ENCODE measurements at regions not wholly inside any gene's neighbourhood (a gene's known extent, or its start where the extent isn't known, plus 50 kb on each side); places are given as distances from the start of the nearest gene placed in this dataset.

- DNase-seq, result no peak
Measured at GRCh38 chr5:57576317-57576716, 93.7 kb upstream of the ACTBL2 start.

GRCh38 chr5:57575839-57576238, 93.2 kb upstream of the ACTBL2 start:
- no peak for DNase-seq

GRCh38 chr5:57572461-57572860, 89.8 kb upstream of the ACTBL2 start:
- no peak for DNase-seq

DNA sequence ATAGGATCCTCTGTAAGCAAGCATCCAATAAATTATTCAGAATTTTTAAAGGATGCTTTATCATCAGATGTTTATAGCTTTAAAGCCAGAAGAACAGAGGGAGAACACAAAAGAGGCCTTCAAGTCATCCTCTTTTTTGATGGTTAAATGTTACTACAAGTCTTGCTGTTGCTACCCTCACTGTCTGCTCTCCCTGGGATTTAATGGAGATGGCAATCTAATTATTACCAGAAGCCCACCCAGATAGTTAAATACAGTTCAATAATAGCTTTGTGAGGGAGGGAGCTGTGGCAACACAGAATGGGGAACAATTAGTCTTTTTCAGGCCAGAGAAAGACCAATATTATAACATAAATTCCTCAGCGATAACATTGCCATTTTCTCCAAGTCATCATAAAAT, 87.0 kb upstream of the ACTBL2 start:
- DNase-seq, result no peak

GRCh38 chr5:57568136-57568535, 85.5 kb upstream of the ACTBL2 start:
- no peak for DNase-seq

DNA sequence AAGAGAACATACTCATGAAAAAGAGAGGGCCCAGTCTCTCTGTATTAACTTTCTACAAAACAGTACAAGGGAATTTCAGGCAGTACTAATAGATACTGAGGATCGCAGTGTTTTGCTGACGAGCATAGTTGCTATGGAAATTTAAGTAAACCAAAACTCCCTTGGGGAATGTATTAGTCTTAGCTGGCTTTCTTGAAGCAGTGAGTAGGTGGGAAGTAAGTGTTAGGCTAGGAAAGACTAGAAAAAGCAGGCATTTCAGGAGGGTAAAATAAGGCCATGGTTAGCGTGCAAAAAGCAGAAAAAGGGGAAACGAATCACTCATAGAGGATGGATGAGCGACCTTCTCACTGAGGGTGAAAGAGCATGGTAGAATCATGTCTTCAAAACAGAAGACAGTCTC, 84.3 kb upstream of the ACTBL2 start:
- no peak for DNase-seq

DNA sequence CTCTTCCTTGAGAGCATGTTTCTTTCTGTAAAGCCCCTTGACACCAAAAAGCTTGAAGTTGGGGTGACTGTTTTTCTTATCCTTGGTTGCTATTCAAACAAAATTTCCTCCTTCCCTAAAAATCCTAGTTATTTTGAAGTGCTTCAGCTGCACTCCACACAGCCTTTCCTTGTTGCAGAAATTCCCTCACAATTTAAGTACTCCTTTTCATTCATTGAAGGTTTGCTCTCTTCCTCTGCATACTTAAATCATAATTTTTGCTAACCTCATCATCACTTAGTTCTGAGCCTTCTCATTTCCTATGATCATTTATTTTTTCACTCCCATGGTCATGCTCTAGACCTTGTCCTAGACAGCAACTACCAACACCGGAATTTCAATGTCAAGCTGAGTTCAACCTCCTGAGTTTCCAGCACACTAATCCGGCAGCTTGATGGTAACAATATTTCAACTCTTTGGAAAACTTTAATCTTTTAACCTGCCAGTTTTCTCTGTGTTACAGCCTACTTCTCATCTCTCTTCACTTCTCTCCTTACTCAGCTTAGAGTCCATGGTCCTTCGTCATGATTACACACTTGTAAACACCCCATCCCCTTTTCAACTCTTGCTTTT, 78.7 kb upstream of the ACTBL2 start:
- DNase-seq, result no peak

DNA sequence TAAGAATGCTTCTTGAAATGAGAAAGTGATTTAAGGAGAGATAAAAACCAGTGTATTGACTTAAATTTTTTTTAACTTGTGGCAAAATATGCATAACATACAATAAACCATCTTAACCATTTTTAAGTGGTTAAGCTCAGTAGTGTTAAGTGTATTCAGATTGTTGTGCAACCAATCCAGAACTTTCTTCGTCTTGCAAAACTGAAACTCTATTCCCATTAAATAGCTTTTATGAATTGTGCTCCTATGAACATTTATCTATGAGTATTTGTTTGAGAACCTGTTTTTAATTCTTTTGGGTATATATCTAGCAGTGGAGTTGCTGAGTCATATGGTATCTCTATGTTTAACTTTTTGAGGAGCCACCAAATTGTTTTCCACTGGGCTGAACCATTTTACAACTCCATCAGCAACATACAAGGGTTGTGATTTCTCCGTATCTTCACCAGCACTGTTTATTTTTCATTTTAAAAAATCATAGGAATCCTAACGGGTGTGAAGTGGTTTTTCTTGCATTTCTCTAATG, 76.6 kb upstream of the ACTBL2 start:
- DNase-seq, result no peak

- no peak for DNase-seq
Measured at GRCh38 chr5:57552033-57552432, 69.4 kb upstream of the ACTBL2 start.

DNA sequence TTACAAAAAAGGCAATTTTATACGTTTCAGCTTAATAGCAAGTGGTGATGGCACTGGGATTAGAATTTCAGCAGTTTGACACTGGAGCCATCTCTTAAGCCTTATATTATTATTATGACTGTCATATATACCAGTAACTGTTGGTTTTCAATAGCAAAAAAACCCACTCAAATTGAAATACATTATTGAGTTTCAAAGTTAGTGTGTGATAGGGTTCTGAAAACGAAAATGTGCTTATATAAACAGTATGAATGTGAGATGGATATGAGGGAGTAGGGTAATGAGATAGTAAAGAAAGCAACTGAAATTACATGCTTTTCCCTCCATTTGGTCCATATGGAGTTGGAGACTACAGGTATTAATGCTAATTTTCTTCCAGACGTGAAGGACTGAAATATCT, 68.6 kb upstream of the ACTBL2 start:
- DNase-seq, result no peak

GRCh38 chr5:57550132-57550531, 67.5 kb upstream of the ACTBL2 start:
- no peak for DNase-seq

DNA sequence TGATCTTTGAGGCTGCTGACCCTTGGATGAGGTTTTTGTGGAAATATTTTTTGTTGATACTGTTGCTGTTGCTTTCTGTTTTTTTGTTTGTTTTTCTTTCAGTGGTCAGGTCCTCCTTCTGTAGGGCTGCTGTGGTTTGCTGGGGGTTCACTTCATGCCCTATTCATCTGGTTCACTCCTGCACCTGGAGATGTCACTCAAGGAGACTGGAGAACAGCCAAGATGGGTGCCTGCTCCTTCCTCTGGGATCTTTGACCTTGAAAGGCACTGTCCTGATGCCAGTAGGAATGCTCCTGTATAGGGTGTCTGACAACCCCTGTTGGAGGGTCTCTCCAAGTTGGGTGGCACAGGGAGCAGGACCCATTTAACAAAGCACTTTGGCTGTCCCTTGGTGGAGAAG, 67.0 kb upstream of the ACTBL2 start:
- DNase-seq, result no peak

- DNase-seq, result no peak
Measured at GRCh38 chr5:57540823-57541222, 58.2 kb upstream of the ACTBL2 start.

DNA sequence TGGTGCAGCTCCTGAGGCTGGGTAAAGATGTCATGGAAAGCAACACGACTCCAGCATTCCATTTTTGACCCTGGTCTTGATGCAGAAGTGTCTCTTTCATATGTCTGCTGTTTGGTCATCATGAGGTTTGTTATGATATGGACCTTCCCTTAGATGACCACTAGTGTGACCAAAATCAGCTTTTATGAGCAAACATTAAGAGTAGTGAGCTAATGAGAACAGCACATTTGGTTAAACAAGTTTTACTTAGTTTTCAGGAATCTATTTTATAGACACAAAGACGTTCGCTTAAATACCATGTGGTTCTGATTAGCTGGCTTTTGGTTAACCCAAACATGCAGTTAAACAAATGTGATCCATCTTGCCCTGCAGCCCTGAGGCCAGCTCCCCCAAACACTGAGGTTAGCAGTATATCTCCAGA, 56.7 kb upstream of the ACTBL2 start:
- no peak for DNase-seq

GRCh38 chr5:57538341-57538955, 55.8 kb upstream of the ACTBL2 start:
- DNase-seq, result no peak

GRCh38 chr5:57537811-57538210, 55.2 kb upstream of the ACTBL2 start:
- no peak for DNase-seq

DNA sequence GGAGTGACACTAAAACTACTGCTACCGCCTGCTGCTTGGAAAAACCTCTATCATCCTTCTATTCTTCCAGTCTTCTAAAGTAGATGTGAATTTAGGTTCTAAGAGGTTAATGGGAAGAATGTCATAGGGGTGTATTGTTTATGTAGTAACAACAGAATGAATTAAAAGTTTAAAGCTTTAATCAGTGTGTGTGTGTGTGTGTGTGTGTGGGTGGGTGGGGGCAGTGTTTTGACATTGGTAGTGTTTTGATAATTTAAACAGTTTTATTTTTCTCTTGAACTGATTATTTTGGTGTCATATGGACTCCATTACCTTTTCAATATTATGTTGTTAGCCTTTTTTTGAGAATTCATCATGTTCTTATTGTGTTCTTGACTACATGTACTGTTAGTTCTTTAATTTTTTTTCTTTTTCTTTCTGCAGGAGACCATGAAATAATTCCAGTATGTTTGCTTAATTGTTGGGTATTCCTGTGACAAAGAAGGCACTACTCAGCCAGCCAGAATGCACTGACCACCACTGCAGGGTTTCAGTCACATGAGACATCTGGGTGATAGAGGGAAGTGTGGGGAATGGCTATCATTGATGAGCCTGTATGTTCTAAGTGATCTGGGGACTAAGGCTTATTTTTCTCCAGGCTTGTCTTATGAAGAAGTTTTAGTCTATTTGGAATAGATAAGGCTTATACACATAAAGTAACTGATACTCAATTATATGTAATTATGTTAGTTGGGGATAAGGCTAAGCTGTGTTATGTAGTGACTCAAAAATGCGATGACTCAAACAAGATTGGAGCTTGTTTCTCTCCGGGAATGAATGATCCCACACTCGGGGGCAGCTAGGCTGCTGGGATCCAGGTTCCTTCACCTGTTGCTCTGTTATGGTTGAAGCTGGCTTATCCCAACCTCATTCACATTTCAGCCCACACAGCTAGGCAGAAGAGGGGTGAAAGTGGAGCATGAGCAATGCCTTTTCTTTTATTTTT, 50.2 kb upstream of the ACTBL2 start:
- DNase-seq, result no peak
